Activated B cell treated with CpG ODN at 0.5 μM for 24 hours (primary cell): ENCODE measurements at regions not wholly inside any gene's neighbourhood (a gene's known extent, or its start where the extent isn't known, plus 50 kb on each side); places are given as distances from the start of the nearest gene placed in this dataset.

ENCODE experiments used
- ATAC-seq: fragments of 200-7000 bp; cut with Tn5 transposase; one replicate; pipeline ENCODE4 v1.10.0; 2021; ENCODE audit warnings: low read depth, mild to moderate bottlenecking, moderate library complexity
- CTCF ChIA-PET: fragments of 350-600 bp; sonication (Branson Sonifier 250); formaldehyde crosslinking; loops from one replicate; lab custom pipeline; 2021; ENCODE audit warnings: antibody characterized with exemption; lab: Charles Lee
- POLR2A ChIA-PET: fragments of 350-600 bp; sonication (Branson Sonifier 250); formaldehyde crosslinking; loops from one replicate; lab custom pipeline; 2021; ENCODE audit warnings: antibody characterized with exemption; lab: Charles Lee
- DNase-seq: peaks from one replicate; pipeline ENCODE4 v3.0.0; 2022
- H3K27ac Mint-ChIP-seq: one replicate; pipeline ENCODE4 v1.8.0; 2020; ENCODE audit warnings: mixed read lengths
- H3K27me3 Mint-ChIP-seq: one replicate; pipeline ENCODE4 v1.8.0; 2021; ENCODE audit warnings: mixed read lengths
- H3K36me3 Mint-ChIP-seq: one replicate; pipeline ENCODE4 v1.8.0; 2021; ENCODE audit warnings: low read depth, mixed read lengths
- H3K4me1 Mint-ChIP-seq: one replicate; pipeline ENCODE4 v1.8.0; 2021; ENCODE audit warnings: mixed read lengths
- H3K4me3 Mint-ChIP-seq: one replicate; pipeline ENCODE4 v1.8.0; 2020; ENCODE audit warnings: mild to moderate bottlenecking, mixed read lengths
- H3K9me3 Mint-ChIP-seq: one replicate; pipeline ENCODE4 v1.8.0; 2020; ENCODE audit warnings: mixed read lengths
- intact Hi-C: fragments of 100-400 bp; cut with micrococcal nuclease; formaldehyde crosslinking; loops from one replicate; pipeline ENCODE4 v1.15.1; 2024
- TF ChIP-seq, protein P1 (sequence below): fragments of 200-600 bp; IDR thresholded peaks from one replicate; pipeline ENCODE4 v1.8.0; 2022; ENCODE audit warnings: antibody characterized with exemption, mild to moderate bottlenecking

- ChIA-PET CTCF (interaction anchor here (0.9 to 6.5 kb wide), 7 partner anchors 46 to 989 kb away, joined by 3 to 42 read pairs (median 10); partner anchors contain the start of gene TRIM13), POLR2A (interaction anchor here (0.5 to 27.6 kb wide), 38 partner anchors 11 to 1372 kb away, joined by 3 to 1044 read pairs (median 5); partner anchors contain the start of genes INTS6, RNASEH2B, SPRYD7 and TRIM13)
Observed at GRCh38 chr13:50080203-50080910, 65.1 kb downstream of the KCNRG start.

GRCh38 chr13:50080911-50081678 lies 65.9 kb downstream of the KCNRG start:
- Mint-ChIP-seq H3K36me3 (peaks cover 33% of the 10 kb centered on the region), H3K27ac (peak overlapping the region; percentile 100), H3K9me3 (no peaks in the 10 kb centered on the region), H3K4me1 (peaks cover 63% of the 10 kb centered on the region), H3K27me3 (no peaks in the 10 kb centered on the region), H3K4me3 (peak overlapping the region; percentile 100)
- ChIA-PET CTCF (interaction anchor here (0.9 to 6.5 kb wide), 11 partner anchors 45 to 989 kb away, joined by 3 to 42 read pairs (median 4); partner anchors contain the start of gene TRIM13), POLR2A (interaction anchor here (0.5 to 27.6 kb wide), 44 partner anchors 10 to 1372 kb away, joined by 3 to 1044 read pairs (median 5); partner anchors contain the start of genes INTS6, RNASEH2B, SPRYD7 and TRIM13)
- DNase-seq (peak; percentile 55), ATAC-seq (peak; percentile 3)
- TF ChIP-seq, protein P1, sequence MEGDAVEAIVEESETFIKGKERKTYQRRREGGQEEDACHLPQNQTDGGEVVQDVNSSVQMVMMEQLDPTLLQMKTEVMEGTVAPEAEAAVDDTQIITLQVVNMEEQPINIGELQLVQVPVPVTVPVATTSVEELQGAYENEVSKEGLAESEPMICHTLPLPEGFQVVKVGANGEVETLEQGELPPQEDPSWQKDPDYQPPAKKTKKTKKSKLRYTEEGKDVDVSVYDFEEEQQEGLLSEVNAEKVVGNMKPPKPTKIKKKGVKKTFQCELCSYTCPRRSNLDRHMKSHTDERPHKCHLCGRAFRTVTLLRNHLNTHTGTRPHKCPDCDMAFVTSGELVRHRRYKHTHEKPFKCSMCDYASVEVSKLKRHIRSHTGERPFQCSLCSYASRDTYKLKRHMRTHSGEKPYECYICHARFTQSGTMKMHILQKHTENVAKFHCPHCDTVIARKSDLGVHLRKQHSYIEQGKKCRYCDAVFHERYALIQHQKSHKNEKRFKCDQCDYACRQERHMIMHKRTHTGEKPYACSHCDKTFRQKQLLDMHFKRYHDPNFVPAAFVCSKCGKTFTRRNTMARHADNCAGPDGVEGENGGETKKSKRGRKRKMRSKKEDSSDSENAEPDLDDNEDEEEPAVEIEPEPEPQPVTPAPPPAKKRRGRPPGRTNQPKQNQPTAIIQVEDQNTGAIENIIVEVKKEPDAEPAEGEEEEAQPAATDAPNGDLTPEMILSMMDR = no peak
- intact Hi-C loops = loop anchor here (1.0 to 10.0 kb wide), 4 partner anchors 105 to 994 kb away; no protein-coding TSS in a partner anchor

More at GRCh38 chr13:50080203-50080910, 65.1 kb downstream of the KCNRG start:
- peak; percentile 29 for DNase-seq
- intact Hi-C loops = loop anchor here (2.0 to 10.0 kb wide), 3 partner anchors 432 to 994 kb away; no protein-coding TSS in a partner anchor
- Mint-ChIP-seq H3K36me3 (peaks cover 34% of the 10 kb centered on the region), H3K27ac (peak overlapping the region; percentile 100), H3K9me3 (no peaks in the 10 kb centered on the region), H3K27me3 (no peaks in the 10 kb centered on the region), H3K4me3 (peak overlapping the region; percentile 100), H3K4me1 (peaks cover 65% of the 10 kb centered on the region)
- ATAC-seq = no peak
- TF ChIP-seq, protein P1 = no peak

DNA sequence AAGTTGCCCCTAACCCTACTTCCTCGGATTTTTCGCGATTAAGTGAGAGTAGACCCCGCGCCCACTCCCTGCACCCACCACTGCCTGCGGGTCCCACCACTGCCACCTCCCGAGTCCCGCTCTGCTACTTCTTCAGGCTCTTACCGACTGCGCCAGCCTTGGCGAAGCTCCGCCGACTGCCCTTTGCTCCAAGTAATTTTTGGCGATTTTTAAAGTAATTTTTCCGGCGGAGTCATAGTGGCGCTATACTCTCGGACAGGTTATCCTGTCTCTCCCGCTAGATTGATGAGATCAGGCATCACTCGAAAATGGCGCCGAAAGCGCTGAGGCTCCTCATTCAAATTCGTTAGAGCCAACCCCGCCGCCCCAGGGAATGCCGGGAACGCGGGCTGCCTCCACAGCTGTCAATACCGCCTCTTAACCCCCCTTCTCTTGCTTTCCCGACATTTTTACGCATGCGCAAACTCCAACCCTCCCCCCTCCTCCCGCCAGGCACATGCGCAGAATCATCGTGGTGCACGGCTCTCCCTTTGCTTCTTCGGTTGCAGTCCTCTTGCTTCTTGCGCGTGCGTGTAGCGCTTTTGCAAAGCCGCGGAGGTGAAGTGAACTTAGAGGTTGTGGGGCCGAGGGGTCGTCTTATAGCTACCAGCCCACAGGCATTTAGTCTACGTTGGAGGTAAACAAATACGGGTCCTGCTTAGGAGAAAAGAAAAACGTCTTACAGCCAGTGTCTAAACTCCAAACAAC lies 66.6 kb downstream of the KCNRG start:
- peaks cover 62% of the 10 kb centered on the region for H3K4me1 Mint-ChIP-seq
- no peaks in the 10 kb centered on the region for H3K9me3 Mint-ChIP-seq
- CTCF ChIA-PET = interaction anchor here (0.7 to 6.5 kb wide), 14 partner anchors 22 to 833 kb away, joined by 3 to 42 read pairs (median 4); partner anchors contain the start of gene TRIM13
- TF ChIP-seq, protein P1 = no peak
- ATAC-seq (peak; percentile 73), DNase-seq (peak; percentile 95)
- POLR2A ChIA-PET = interaction anchor here (0.6 to 27.6 kb wide), 49 partner anchors 9 to 1371 kb away, joined by 3 to 1044 read pairs (median 4); partner anchors contain the start of genes INTS6, RNASEH2B, SPRYD7 and TRIM13
- H3K27me3 Mint-ChIP-seq = no peaks in the 10 kb centered on the region
- intact Hi-C loops = loop anchor here (1.0 to 10.0 kb wide), 14 partner anchors 24 to 993 kb away; partner anchors contain the start of genes SPRYD7 and TRIM13
- H3K4me3 Mint-ChIP-seq = peak overlapping the region; percentile 100
- H3K27ac Mint-ChIP-seq = peak overlapping the region; percentile 100
- H3K36me3 Mint-ChIP-seq = peaks cover 36% of the 10 kb centered on the region

- H3K36me3 Mint-ChIP-seq = peaks cover 38% of the 10 kb centered on the region
- H3K4me1 Mint-ChIP-seq = peaks cover 59% of the 10 kb centered on the region
- peak; percentile 63 for DNase-seq
- no peaks in the 10 kb centered on the region for H3K27me3 Mint-ChIP-seq
- peak overlapping the region; percentile 100 for H3K27ac Mint-ChIP-seq
- H3K4me3 Mint-ChIP-seq = peak overlapping the region; percentile 100
- TF ChIP-seq, protein P1 = no peak
- intact Hi-C loops = loop anchor here (1.0 to 10.0 kb wide), 12 partner anchors 24 to 992 kb away; partner anchors contain the start of genes SPRYD7 and TRIM13
- no peaks in the 10 kb centered on the region for H3K9me3 Mint-ChIP-seq
- peak; percentile 66 for ATAC-seq
- ChIA-PET POLR2A (interaction anchor here (0.6 to 27.6 kb wide), 44 partner anchors 9 to 832 kb away, joined by 3 to 1044 read pairs (median 4); partner anchors contain the start of genes RNASEH2B, SPRYD7 and TRIM13), CTCF (interaction anchor here (0.5 to 6.5 kb wide), 15 partner anchors 22 to 832 kb away, joined by 3 to 42 read pairs (median 4); partner anchors contain the start of gene TRIM13)
Observed at GRCh38 chr13:50082426-50083281, 67.4 kb downstream of the KCNRG start.
